K562 (cell line): ENCODE measurements at regions not wholly inside any gene's neighbourhood (a gene's known extent, or its start where the extent isn't known, plus 50 kb on each side); places are given as distances from the start of the nearest gene placed in this dataset.

Source experiments
- ATAC-seq: fragments of 200-7000 bp; cut with Tn5 transposase; 3 replicates; pipeline ENCODE4 v1.9.1; 2020; ENCODE audit warnings: moderate library complexity
- BruUV-seq: library from RNA; stranded (reverse); fragments of 400-500 nt; replicated peaks from 2 replicates; lab custom pipeline; 2021; lab: Mats Ljungman, UMichigan
- CTCF ChIA-PET: fragments of 300-600 bp; formaldehyde crosslinking; extraction: SDS; loops from one replicate; lab custom pipeline; 2021; ENCODE audit warnings: low intra/inter-chr PET ratio; lab: Yijun Ruan, JAX
- POLR2A ChIA-PET: fragments of 300-600, 350-650 bp; sonication (Branson Sonifier 250); formaldehyde crosslinking; extraction: SDS; loops from one replicate; lab custom pipeline; 2021; ENCODE audit warnings: antibody characterized with exemption, inconsistent platforms; lab: Yijun Ruan, JAX
- DNase-seq, 4 experiments: peaks; one replicate each; pipeline versions ENCODE4 v3.0.0 to v3.0.0-alpha.2; 2011 to 2018; ENCODE audit warnings: low spot score in 3 of 4, mixed read lengths in 3 of 4; ENCODE audit errors: extremely low read depth in 1 of 4
- FAIRE-seq: peaks from 2 replicates; lab custom pipeline; 2011; peaks lifted over from hg19 to GRCh38; lab: Jason Lieb, UNC
- H2AFZ ChIP-seq: 2 replicates; pipeline ENCODE4 v1.6.0; 2011; ENCODE audit warnings: low read depth, low read length, control low read depth, inconsistent platforms
- H3K27ac ChIP-seq: fragments of 200-600 bp; 3 replicates; pipeline ENCODE4 v1.8.0; 2011; ENCODE audit warnings: low read depth, mild to moderate bottlenecking, control low read depth, inconsistent platforms, low read length, moderate library complexity, mixed read lengths; ENCODE audit errors: extremely low read depth
- H3K27me3 ChIP-seq, 2 experiments: fragments of 300-600 bp in 1 of 2; 2 replicates in 1 of 2; 3 replicates in 1 of 2; pipeline versions ENCODE4 v1.6.0 to v1.8.0; 2011; ENCODE audit warnings: inconsistent platforms in 2 of 2, low read length in 2 of 2, mild to moderate bottlenecking in 1 of 2, mixed read lengths in 1 of 2, moderate library complexity in 1 of 2; ENCODE audit not compliant: control insufficient read depth in 2 of 2, insufficient read depth in 2 of 2
- H3K36me3 ChIP-seq: fragments of 300-600 bp; 3 replicates; pipeline ENCODE4 v1.8.0; 2011; ENCODE audit warnings: mild to moderate bottlenecking, low read length, inconsistent platforms; ENCODE audit not compliant: control insufficient read depth, insufficient read depth
- H3K4me1 ChIP-seq, 2 experiments: fragments of 200-600 bp in 1 of 2; replicated peaks in 1 of 2; 2 replicates in 1 of 2; 3 replicates in 1 of 2; pipeline versions ENCODE4 v1.5.1 to v1.8.0; 2011; ENCODE audit warnings: inconsistent platforms in 2 of 2, low read length in 2 of 2, mild to moderate bottlenecking in 1 of 2, mixed read lengths in 1 of 2, moderate library complexity in 1 of 2; ENCODE audit not compliant: control insufficient read depth in 2 of 2, insufficient read depth in 2 of 2
- H3K4me2 ChIP-seq: 2 replicates; pipeline ENCODE4 v1.6.1; 2011; ENCODE audit warnings: low read length, control low read depth, inconsistent platforms, mixed read lengths; ENCODE audit not compliant: insufficient read depth
- H3K4me3 ChIP-seq: fragments of 200-600 bp; sonication (generic), shearing (Covaris generic); 2 replicates; pipeline ENCODE4 v1.5.1; 2016; ENCODE audit warnings: control low read depth, inconsistent platforms
- H3K79me2 ChIP-seq: fragments of 200-600 bp; 3 replicates; pipeline ENCODE4 v1.8.0; 2011; ENCODE audit warnings: low read length, inconsistent platforms; ENCODE audit not compliant: control insufficient read depth, insufficient read depth
- H3K9ac ChIP-seq, 2 experiments: 2 replicates each; pipeline versions ENCODE4 v1.6.0 to v1.6.1; 2011; ENCODE audit warnings: low read depth in 2 of 2, low read length in 2 of 2, control low read depth in 1 of 2, inconsistent platforms in 1 of 2, mild to moderate bottlenecking in 1 of 2, mixed read lengths in 1 of 2; ENCODE audit not compliant: insufficient read depth in 1 of 2
- H3K9me1 ChIP-seq: one replicate; pipeline ENCODE4 v1.6.0; 2011; ENCODE audit warnings: inconsistent platforms, mild to moderate bottlenecking, low read length, moderate library complexity; ENCODE audit not compliant: control insufficient read depth, insufficient read depth
- H3K9me3 ChIP-seq: replicated peaks from 2 replicates; pipeline ENCODE4 v1.5.1; 2011; ENCODE audit warnings: low read depth, low read length, inconsistent platforms; ENCODE audit not compliant: control insufficient read depth, insufficient read depth
- H4K20me1 ChIP-seq: replicated peaks from 2 replicates; pipeline ENCODE4 v1.6.1; 2011; ENCODE audit warnings: low read length, inconsistent platforms, mixed read lengths; ENCODE audit not compliant: control insufficient read depth, insufficient read depth
- ARID3B ChIP-seq: fragments of 250-450 bp; sonication (Bioruptor Pico); IDR thresholded peaks from 2 replicates; pipeline ENCODE4 v1.4.0; 2020; ENCODE audit warnings: borderline replicate concordance
- BRD4 ChIP-seq: fragments of 200-600 bp; sonication (generic); IDR thresholded peaks from 2 replicates; pipeline ENCODE4 v1.6.1; 2017; ENCODE audit warnings: inconsistent platforms
- CBX3 ChIP-seq, 2 experiments: IDR thresholded peaks; 1 replicate in 1 of 2; 2 replicates in 1 of 2; pipeline ENCODE4 v1.6.1; 2012; ENCODE audit warnings: inconsistent platforms in 2 of 2, low read length in 2 of 2, borderline replicate concordance in 1 of 2, control low read depth in 1 of 2
- CCAR2 ChIP-seq: fragments of 200-400 bp; formaldehyde crosslinking; IDR thresholded peaks from 2 replicates; pipeline ENCODE4 v1.6.1; 2017; ENCODE audit warnings: mild to moderate bottlenecking, low read depth, low read length
- CGGBP1 ChIP-seq: fragments of 250-450 bp; sonication (Bioruptor Pico); IDR thresholded peaks from 2 replicates; pipeline ENCODE4 v1.9.0; 2021; ENCODE audit warnings: mild to moderate bottlenecking
- CHD2 ChIP-seq: IDR thresholded peaks from 2 replicates; pipeline ENCODE4 v1.6.1; 2011; ENCODE audit warnings: low read depth, low read length
- CSDE1 ChIP-seq, 2 experiments: fragments of 450-650 bp; IDR thresholded peaks; 2 replicates each; pipeline ENCODE4 v1.6.1; 2016; ENCODE audit warnings: mild to moderate bottlenecking in 1 of 2
- E2F5 ChIP-seq: sonication (generic); formaldehyde crosslinking; IDR thresholded peaks from 2 replicates; pipeline ENCODE4 v1.8.0; 2022; ENCODE audit warnings: mild to moderate bottlenecking, missing genetic modification reagents
- EHMT2 ChIP-seq: fragments of 450-650 bp; IDR thresholded peaks from 2 replicates; pipeline ENCODE4 v1.6.1; 2018; ENCODE audit warnings: antibody characterized with exemption
- EWSR1 ChIP-seq: fragments of 450-650 bp; IDR thresholded peaks from 2 replicates; pipeline ENCODE4 v1.6.1; 2018; ENCODE audit warnings: borderline replicate concordance, mild to moderate bottlenecking, low read depth, moderate library complexity; ENCODE audit not compliant: partially characterized antibody
- MTA2 ChIP-seq: fragments of 450-650 bp; IDR thresholded peaks from 2 replicates; pipeline ENCODE4 v1.6.1; 2016; ENCODE audit warnings: low read depth
- RFX1 ChIP-seq: fragments of 450-650 bp; IDR thresholded peaks from 2 replicates; pipeline ENCODE4 v1.6.1; 2016; ENCODE audit warnings: mild to moderate bottlenecking, moderate library complexity
- RNF2 ChIP-seq: sonication (generic); IDR thresholded peaks from 2 replicates; pipeline ENCODE4 v1.6.1; 2016
- TBP ChIP-seq: optimal IDR thresholded peaks from 2 replicates; pipeline ENCODE3; 2011; ENCODE audit warnings: low read depth, low read length, improper control_type of control experiment
- ZBTB34 ChIP-seq: fragments of 250-450 bp; sonication (Bioruptor Pico); IDR thresholded peaks from 2 replicates; pipeline ENCODE4 v1.8.0; 2021; ENCODE audit warnings: mild to moderate bottlenecking, moderate library complexity
- ZC3H4 ChIP-seq: sonication (generic); formaldehyde crosslinking; IDR thresholded peaks from 2 replicates; pipeline ENCODE4 v1.9.0; 2021; ENCODE audit warnings: missing genetic modification reagents, borderline replicate concordance
- ZNF24 ChIP-seq: fragments of 450-650 bp; IDR thresholded peaks from 2 replicates; pipeline ENCODE4 v1.6.1; 2016
- WGBS: fragments of 100-300 bp; shearing (Covaris generic); methylation state at CpG from one replicate; pipeline ENCODE4 v1.1.6; 2016; ENCODE audit warnings: low coverage, mixed read lengths; ENCODE audit not compliant: insufficient coverage; ENCODE audit errors: missing lambda C conversion rate; 5-methylcytosine and 5-hydroxymethylcytosine counted together
- in situ Hi-C: fragments of 300-500 bp; cut with MboI; formaldehyde crosslinking; loops from 4 replicates; pipeline ENCODE4 v1.15.0; 2018; ENCODE audit warnings: inconsistent platforms, mixed read lengths
- intact Hi-C: fragments of 100-400 bp; cut with micrococcal nuclease; formaldehyde crosslinking; loops from 2 replicates; pipeline ENCODE4 v1.14.2; 2022
- TF ChIP-seq, protein P1 (sequence below): fragments of 450-650 bp; formaldehyde crosslinking; conservative IDR thresholded peaks from 2 replicates; pipeline ENCODE4 v1.4.0; 2022; ENCODE audit warnings: mild to moderate bottlenecking, missing genetic modification characterization
- TF ChIP-seq, protein P2 (sequence below), 2 experiments: fragments of 450-650 bp; IDR thresholded peaks; 2 replicates each; pipeline ENCODE4 v1.6.1; 2016

- H2AFZ ChIP-seq: no peak overlapping the region
- H3K36me3 ChIP-seq: no peaks in the 10 kb centered on the region
- intact Hi-C loops (loop anchor here (10.0 kb wide), 1 partner anchor 213 kb away; no protein-coding TSS in a partner anchor), in situ Hi-C loops (no loop called here)
- no peak overlapping the region for H3K9ac ChIP-seq
- CTCF ChIA-PET: no interaction called here
- peaks cover 0 to 3% of the 10 kb centered on the region in 2 experiments; a peak in 2 of 5 replicates for H3K4me1 ChIP-seq
- no peaks in the 10 kb centered on the region for H3K79me2 ChIP-seq
- ATAC-seq: no peak
- no peak overlapping the region for H3K4me3 ChIP-seq
- H3K9me3 ChIP-seq: no peaks in the 10 kb centered on the region
- 22% methylated on average over 5 of the region's 5 CpGs for WGBS
- H3K9me1 ChIP-seq: no peaks in the 10 kb centered on the region
- no peak overlapping the region for H3K4me2 ChIP-seq
- BruUV-seq: no TSS peak
- H4K20me1 ChIP-seq: no peaks in the 10 kb centered on the region
- POLR2A ChIA-PET: interaction anchor here (0.6 kb wide), 1 partner anchor 10 kb away, joined by 4 read pairs; no protein-coding TSS in a partner anchor
- H3K27me3 ChIP-seq: peaks cover 0 to 26% of the 10 kb centered on the region in 2 experiments; a peak in 3 of 5 replicates
- no peak for FAIRE-seq
- H3K27ac ChIP-seq: no peak overlapping the region
- DNase-seq: no peak
- TF ChIP-seq, protein P1, sequence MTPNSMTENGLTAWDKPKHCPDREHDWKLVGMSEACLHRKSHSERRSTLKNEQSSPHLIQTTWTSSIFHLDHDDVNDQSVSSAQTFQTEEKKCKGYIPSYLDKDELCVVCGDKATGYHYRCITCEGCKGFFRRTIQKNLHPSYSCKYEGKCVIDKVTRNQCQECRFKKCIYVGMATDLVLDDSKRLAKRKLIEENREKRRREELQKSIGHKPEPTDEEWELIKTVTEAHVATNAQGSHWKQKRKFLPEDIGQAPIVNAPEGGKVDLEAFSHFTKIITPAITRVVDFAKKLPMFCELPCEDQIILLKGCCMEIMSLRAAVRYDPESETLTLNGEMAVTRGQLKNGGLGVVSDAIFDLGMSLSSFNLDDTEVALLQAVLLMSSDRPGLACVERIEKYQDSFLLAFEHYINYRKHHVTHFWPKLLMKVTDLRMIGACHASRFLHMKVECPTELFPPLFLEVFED (CRISPR knock-in tag): no peak
- TF ChIP-seq CCAR2: no peak
- no peak for TF ChIP-seq RNF2
- no peak for TF ChIP-seq ZC3H4 (CRISPR knock-in tag)
- no peak for TF ChIP-seq CSDE1 (IDR thresholded peaks at IDR 0.05)
- TF ChIP-seq EWSR1: no peak
- TF ChIP-seq, protein P2, sequence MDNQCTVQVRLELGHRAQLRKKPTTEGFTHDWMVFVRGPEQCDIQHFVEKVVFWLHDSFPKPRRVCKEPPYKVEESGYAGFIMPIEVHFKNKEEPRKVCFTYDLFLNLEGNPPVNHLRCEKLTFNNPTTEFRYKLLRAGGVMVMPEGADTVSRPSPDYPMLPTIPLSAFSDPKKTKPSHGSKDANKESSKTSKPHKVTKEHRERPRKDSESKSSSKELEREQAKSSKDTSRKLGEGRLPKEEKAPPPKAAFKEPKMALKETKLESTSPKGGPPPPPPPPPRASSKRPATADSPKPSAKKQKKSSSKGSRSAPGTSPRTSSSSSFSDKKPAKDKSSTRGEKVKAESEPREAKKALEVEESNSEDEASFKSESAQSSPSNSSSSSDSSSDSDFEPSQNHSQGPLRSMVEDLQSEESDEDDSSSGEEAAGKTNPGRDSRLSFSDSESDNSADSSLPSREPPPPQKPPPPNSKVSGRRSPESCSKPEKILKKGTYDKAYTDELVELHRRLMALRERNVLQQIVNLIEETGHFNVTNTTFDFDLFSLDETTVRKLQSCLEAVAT (IDR thresholded peaks at IDR 0.05): no peak
- no peak for TF ChIP-seq E2F5
- no peak for TF ChIP-seq RFX1
- no peak for TF ChIP-seq ZBTB34 (CRISPR knock-in tag)
- TF ChIP-seq MTA2: no peak
- TF ChIP-seq ZNF24: no peak
- no peak for TF ChIP-seq ARID3B (CRISPR knock-in tag)
- TF ChIP-seq BRD4: no peak
- TF ChIP-seq EHMT2: no peak
- TF ChIP-seq CGGBP1: no peak
- no peak for TF ChIP-seq CHD2
- no peak for TF ChIP-seq TBP
- no peak for TF ChIP-seq CBX3 (IDR thresholded peaks at IDR 0.05; ENCODE audit: borderline replicate concordance in 1 of 2, low read length in 2 of 2)
These were observed 78.7 kb downstream of the SYNE3 start for GRCh38 chr14:95437715-95438114.
